Tongue (tissue), 1 donor: ENCODE measurements at regions not wholly inside any gene's neighbourhood (a gene's known extent, or its start where the extent isn't known, plus 50 kb on each side); places are given as distances from the start of the nearest gene placed in this dataset.

ENCODE experiments used
- DNase-seq: peaks from one replicate; pipeline ENCODE4 v3.0.0-alpha.2; 2015

DNA sequence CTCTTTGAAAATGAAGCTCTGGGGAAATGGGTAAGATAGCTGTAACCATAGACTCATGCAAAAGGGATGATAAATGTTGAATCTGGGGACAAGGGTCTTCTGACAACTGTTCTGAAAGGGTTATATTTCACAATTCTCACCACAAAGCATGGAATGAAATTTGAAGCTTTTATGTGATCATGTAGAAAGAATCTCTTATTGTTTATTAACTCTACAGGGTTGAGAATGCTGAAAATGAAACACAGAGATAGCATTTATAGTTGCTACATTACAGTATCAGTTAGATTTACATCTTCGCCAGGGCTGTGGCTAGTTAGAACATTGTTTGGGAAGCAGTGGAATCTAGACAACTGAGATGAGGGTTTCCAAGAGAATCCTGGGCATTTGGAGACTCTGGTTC is 97.4 kb upstream of the LHCGR start:
- DNase-seq: no peak

- DNase-seq: no peak
Measured at GRCh38 chr2:48851161-48851560, 95.6 kb upstream of the LHCGR start.

GRCh38 chr2:48849770-48850169 is 94.2 kb upstream of the LHCGR start:
- no peak for DNase-seq

- peak; percentile 64 for DNase-seq
Measured at GRCh38 chr2:48845684-48846083, 90.2 kb upstream of the LHCGR start.

DNA sequence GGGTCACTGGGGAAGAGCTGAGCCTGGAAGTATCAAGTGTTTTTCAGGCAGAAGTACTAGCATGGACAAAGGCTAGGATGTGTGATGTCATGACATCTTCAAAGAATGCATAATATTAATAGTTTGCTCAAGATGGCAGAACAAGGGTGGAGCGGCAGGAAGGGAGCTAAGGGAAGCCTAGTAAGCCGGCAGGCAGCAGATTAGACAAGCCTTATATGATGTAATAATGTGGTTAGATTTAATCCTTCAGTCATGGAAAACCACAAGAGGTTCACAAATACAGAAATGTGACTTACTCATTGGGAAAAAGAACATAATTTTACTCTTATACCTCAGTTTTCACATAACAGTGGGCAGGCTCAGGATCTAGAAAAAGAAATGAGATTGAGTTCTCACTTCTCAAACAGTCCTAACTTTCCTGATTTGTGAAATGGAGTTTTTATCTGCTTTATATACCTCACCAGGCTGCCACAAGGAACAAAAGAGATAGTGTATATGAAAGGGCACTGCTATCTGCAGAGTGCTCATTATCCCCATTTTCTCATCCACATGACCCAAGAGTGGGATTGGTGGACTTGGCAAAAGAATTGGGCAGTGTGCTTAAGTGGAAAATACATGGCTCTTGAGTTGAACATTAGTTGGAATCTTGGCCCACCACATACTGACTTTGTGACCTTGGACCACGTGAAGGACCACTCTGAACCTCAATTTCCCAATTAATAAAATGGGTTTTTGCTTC is 89.1 kb upstream of the LHCGR start:
- DNase-seq: no peak

GRCh38 chr2:48841126-48841525 is 85.6 kb upstream of the LHCGR start:
- no peak for DNase-seq

- DNase-seq: no peak
Measured at GRCh38 chr2:48838029-48838428, 82.5 kb upstream of the LHCGR start.

DNA sequence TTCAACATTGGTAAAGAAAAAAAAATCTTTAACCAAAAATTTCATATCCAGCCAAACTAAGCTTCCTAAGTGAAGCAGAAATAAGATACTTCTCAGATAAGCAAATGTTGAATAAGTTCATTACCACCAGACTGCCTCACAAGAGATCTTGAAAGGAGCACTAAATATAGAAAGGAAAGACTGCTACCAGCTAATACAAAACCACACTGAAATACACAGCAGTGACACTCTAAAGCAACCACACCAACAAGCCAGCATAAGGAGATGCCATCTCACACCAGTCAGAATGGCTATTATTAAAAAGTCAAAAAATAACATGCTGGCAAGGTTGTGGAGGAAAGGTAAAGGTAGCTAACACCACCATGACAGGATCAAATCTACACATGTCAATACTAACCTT is 74.0 kb upstream of the LHCGR start:
- DNase-seq: no peak

- DNase-seq: no peak
Measured at GRCh38 chr2:48829036-48829435, 73.5 kb upstream of the LHCGR start.

GRCh38 chr2:48826986-48827385 is 71.5 kb upstream of the LHCGR start:
- no peak for DNase-seq

- DNase-seq: peak; percentile 35
Measured at GRCh38 chr2:48824116-48824515, 68.6 kb upstream of the LHCGR start.

- no peak for DNase-seq
Measured at GRCh38 chr2:48819206-48819735, 63.7 kb upstream of the LHCGR start.

- DNase-seq: no peak
Measured at GRCh38 chr2:48817355-48817754, 61.8 kb upstream of the LHCGR start.

- no peak for DNase-seq
Measured at GRCh38 chr2:48812416-48812815, 56.9 kb upstream of the LHCGR start.

DNA sequence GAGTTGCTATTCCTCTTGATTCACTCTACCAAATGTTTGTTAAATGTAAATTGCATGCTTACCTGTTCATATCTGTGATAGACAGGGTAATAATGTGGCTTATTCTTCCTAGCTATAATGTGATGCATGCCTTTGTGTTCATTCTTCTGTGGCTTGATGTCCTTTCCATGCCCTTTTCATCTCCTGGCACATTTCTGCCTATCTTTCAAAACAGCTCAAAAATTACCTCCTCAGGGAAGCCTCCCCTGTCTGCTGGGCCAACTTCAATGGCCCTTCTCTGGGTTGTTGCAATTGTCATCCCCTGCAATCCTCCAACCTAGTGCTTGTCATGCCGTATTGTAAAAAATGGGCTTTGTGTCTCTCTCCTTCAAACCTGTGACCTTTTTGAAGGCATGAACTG is 52.8 kb upstream of the LHCGR start:
- no peak for DNase-seq
